Body of pancreas (tissue), 4 donors: ENCODE measurements at regions not wholly inside any gene's neighbourhood (a gene's known extent, or its start where the extent isn't known, plus 50 kb on each side); places are given as distances from the start of the nearest gene placed in this dataset.

ENCODE experiments used
- ATAC-seq: fragments of 150-250 bp; one replicate; pipeline ENCODE4 v1.9.1; 2016
- DNase-seq, 4 donors: peaks; one replicate each; pipeline ENCODE4 v3.0.0-alpha.2; 2019
- H3K27ac ChIP-seq, 4 donors: fragments of 200-600 bp; sonication (generic); 1 replicate in 3 of 4; 2 replicates in 1 of 4; pipeline versions ENCODE4 v1.5.1 to v1.6.1; 2016 to 2019; ENCODE audit warnings: mild to moderate bottlenecking in 1 of 4, mixed read lengths in 1 of 4, moderate library complexity in 1 of 4
- H3K27me3 ChIP-seq, 2 donors: fragments of 200-600 bp; sonication (generic); one replicate each; pipeline ENCODE4 v1.6.0; 2016; ENCODE audit warnings: mild to moderate bottlenecking in 1 of 2
- H3K36me3 ChIP-seq, 2 donors: fragments of 200-600 bp; sonication (generic); replicated peaks in 1 of 2; 2 replicates each; pipeline ENCODE4 v1.5.1; 2016; ENCODE audit warnings: low read depth in 2 of 2; ENCODE audit not compliant: insufficient read depth in 1 of 2
- H3K4me1 ChIP-seq: fragments of 200-600 bp; sonication (generic); one replicate; pipeline ENCODE4 v1.6.0; 2016
- H3K4me3 ChIP-seq, 2 donors: fragments of 200-600 bp; sonication (generic); 1 replicate in 1 of 2; 2 replicates in 1 of 2; pipeline ENCODE4 v1.5.1; 2016 to 2019
- H3K9me3 ChIP-seq, 3 donors: fragments of 200-600 bp; sonication (generic); 1 replicate in 2 of 3; 2 replicates in 1 of 3; pipeline ENCODE4 v1.5.1; 2016
- CTCF ChIP-seq, 7 experiments: fragments of 450-650 bp in 4 of 7; fragments of 200-600 bp in 3 of 7; sonication (generic) in 3 of 7; IDR thresholded peaks; one replicate each; pipeline ENCODE4 v1.5.1; 2016 to 2019; ENCODE audit warnings: antibody characterized with exemption in 7 of 7
- POLR2A ChIP-seq, 3 donors: fragments of 450-650 bp; IDR thresholded peaks; one replicate each; pipeline ENCODE4 v1.6.1; 2016; ENCODE audit warnings: antibody characterized with exemption in 3 of 3, mild to moderate bottlenecking in 2 of 3
- WGBS, 2 donors: methylation state at CpG; one replicate each; pipeline ENCODE4 v1.1.5; 2017; 5-methylcytosine and 5-hydroxymethylcytosine counted together
- intact Hi-C: fragments of 100-400 bp; cut with DNase I; formaldehyde crosslinking; loops from one replicate; pipeline ENCODE4 v1.15.1; 2023

- H3K9me3 ChIP-seq = no peaks in the 10 kb centered on the region
- 63 to 69% methylated on average over 4 of the region's 4 CpGs for WGBS, 2 donors
- no peak for TF ChIP-seq CTCF (IDR thresholded peaks at IDR 0.05)
- no peak for TF ChIP-seq POLR2A (IDR thresholded peaks at IDR 0.05)
- no peaks in the 10 kb centered on the region for H3K4me1 ChIP-seq
- no peak for ATAC-seq
- H3K4me3 ChIP-seq = no peak overlapping the region
- H3K27me3 ChIP-seq = no peaks in the 10 kb centered on the region
- no peaks in the 10 kb centered on the region for H3K36me3 ChIP-seq
- no peak for DNase-seq
- intact Hi-C loops = no loop called here
- H3K27ac ChIP-seq = no peak overlapping the region
Observed at GRCh38 chr4:59222221-59222620, 1977.9 kb upstream of the ADGRL3 start.

- intact Hi-C loops = no loop called here
- no peak overlapping the region for H3K4me3 ChIP-seq
- no peaks in the 10 kb centered on the region for H3K36me3 ChIP-seq
- WGBS, 2 donors = 29 to 31% methylated on average over 2 of the region's 2 CpGs
- H3K27me3 ChIP-seq = no peaks in the 10 kb centered on the region
- H3K27ac ChIP-seq = no peak overlapping the region
- H3K4me1 ChIP-seq = no peaks in the 10 kb centered on the region
- TF ChIP-seq POLR2A (IDR thresholded peaks at IDR 0.05) = no peak
- no peak for TF ChIP-seq CTCF (IDR thresholded peaks at IDR 0.05)
- no peaks in the 10 kb centered on the region for H3K9me3 ChIP-seq
- ATAC-seq (no peak), DNase-seq (no peak)
Observed at GRCh38 chr4:59223292-59223941, 1976.7 kb upstream of the ADGRL3 start.

- no peaks in the 10 kb centered on the region for H3K9me3 ChIP-seq
- no peak overlapping the region for H3K4me3 ChIP-seq
- ATAC-seq (no peak), DNase-seq (no peak)
- WGBS, 2 donors = 52% methylated on average over 3 of the region's 3 CpGs; no CpG with 5 or more reads in 1 of the 2 donors
- no peak overlapping the region for H3K27ac ChIP-seq
- no peaks in the 10 kb centered on the region for H3K4me1 ChIP-seq
- no peaks in the 10 kb centered on the region for H3K36me3 ChIP-seq
- no peak for TF ChIP-seq CTCF (IDR thresholded peaks at IDR 0.05)
- TF ChIP-seq POLR2A (IDR thresholded peaks at IDR 0.05) = no peak
- intact Hi-C loops = no loop called here
- H3K27me3 ChIP-seq = no peaks in the 10 kb centered on the region
Observed at GRCh38 chr4:59238212-59238611, 1961.9 kb upstream of the ADGRL3 start.

GRCh38 chr4:59240011-59240410, 1960.1 kb upstream of the ADGRL3 start:
- Histone ChIP-seq H3K9me3 (no peaks in the 10 kb centered on the region), H3K36me3 (no peaks in the 10 kb centered on the region), H3K4me3 (no peak overlapping the region), H3K27me3 (no peaks in the 10 kb centered on the region), H3K27ac (no peak overlapping the region), H3K4me1 (no peaks in the 10 kb centered on the region)
- WGBS, 2 donors = 40 to 41% methylated on average over 7 of the region's 7 CpGs
- DNase-seq (no peak), ATAC-seq (no peak)
- intact Hi-C loops = no loop called here
- TF ChIP-seq POLR2A (IDR thresholded peaks at IDR 0.05) (no peak), CTCF (IDR thresholded peaks at IDR 0.05) (no peak)

- H3K27me3 ChIP-seq = no peaks in the 10 kb centered on the region
- no peaks in the 10 kb centered on the region for H3K4me1 ChIP-seq
- intact Hi-C loops = no loop called here
- H3K27ac ChIP-seq = no peak overlapping the region
- H3K36me3 ChIP-seq = no peaks in the 10 kb centered on the region
- no peak overlapping the region for H3K4me3 ChIP-seq
- H3K9me3 ChIP-seq = no peaks in the 10 kb centered on the region
- DNase-seq (no peak), ATAC-seq (no peak)
- TF ChIP-seq CTCF (IDR thresholded peaks at IDR 0.05) = no peak
- TF ChIP-seq POLR2A (IDR thresholded peaks at IDR 0.05) = no peak
Observed at GRCh38 chr4:59243038-59243437, 1957.1 kb upstream of the ADGRL3 start.
